H7 (cell line): ENCODE measurements at regions not wholly inside any gene's neighbourhood (a gene's known extent, or its start where the extent isn't known, plus 50 kb on each side); places are given as distances from the start of the nearest gene placed in this dataset.

ENCODE experiments used
- DNase-seq: peaks from one replicate; pipeline ENCODE4 v3.0.0; 2012
- H3K27me3 ChIP-seq: 2 replicates; pipeline ENCODE4 v1.6.0; 2011; ENCODE audit warnings: mild to moderate bottlenecking, low read length; ENCODE audit not compliant: control insufficient read depth, insufficient read depth
- H3K36me3 ChIP-seq: replicated peaks from 2 replicates; pipeline ENCODE4 v1.5.1; 2011; ENCODE audit warnings: low read length; ENCODE audit not compliant: control insufficient read depth, insufficient read depth
- H3K4me3 ChIP-seq: 2 replicates; pipeline ENCODE4 v1.5.1; 2011; ENCODE audit warnings: low read depth, mild to moderate bottlenecking, control low read depth, low read length, moderate library complexity; ENCODE audit not compliant: insufficient read depth

- Histone ChIP-seq H3K27me3 (no peaks in the 10 kb centered on the region), H3K36me3 (no peaks in the 10 kb centered on the region), H3K4me3 (no peak overlapping the region)
- no peak for DNase-seq
These were observed 605.5 kb upstream of the SALL1 start for GRCh38 chr16:51756447-51757123.

GRCh38 chr16:51755577-51756355, 604.7 kb upstream of the SALL1 start:
- no peaks in the 10 kb centered on the region for H3K27me3 ChIP-seq

GRCh38 chr16:51755039-51755501, 604.0 kb upstream of the SALL1 start:
- Histone ChIP-seq H3K27me3 (no peaks in the 10 kb centered on the region), H3K4me3 (no peak overlapping the region), H3K36me3 (no peaks in the 10 kb centered on the region)
- DNase-seq = peak; percentile 8

More at GRCh38 chr16:51755577-51756355, 604.7 kb upstream of the SALL1 start:
- Histone ChIP-seq H3K4me3 (no peak overlapping the region), H3K36me3 (no peaks in the 10 kb centered on the region)
- no peak for DNase-seq

- no peaks in the 10 kb centered on the region for H3K36me3 ChIP-seq
- no peak overlapping the region for H3K4me3 ChIP-seq
- DNase-seq = no peak
- no peaks in the 10 kb centered on the region for H3K27me3 ChIP-seq
These were observed 602.5 kb upstream of the SALL1 start for GRCh38 chr16:51753467-51754127.

GRCh38 chr16:51752438-51752995, 601.4 kb upstream of the SALL1 start:
- no peaks in the 10 kb centered on the region for H3K36me3 ChIP-seq

GRCh38 chr16:51747329-51747728, 596.3 kb upstream of the SALL1 start:
- no peaks in the 10 kb centered on the region for H3K27me3 ChIP-seq
- no peak overlapping the region for H3K4me3 ChIP-seq
- H3K36me3 ChIP-seq = no peaks in the 10 kb centered on the region
- no peak for DNase-seq

More at GRCh38 chr16:51752438-51752995, 601.4 kb upstream of the SALL1 start:
- H3K4me3 ChIP-seq = no peak overlapping the region
- no peak for DNase-seq
- H3K27me3 ChIP-seq = no peaks in the 10 kb centered on the region

GRCh38 chr16:51734220-51734619, 583.1 kb upstream of the SALL1 start:
- DNase-seq = no peak
- no peaks in the 10 kb centered on the region for H3K36me3 ChIP-seq
- H3K4me3 ChIP-seq = no peak overlapping the region
- no peaks in the 10 kb centered on the region for H3K27me3 ChIP-seq

GRCh38 chr16:51733181-51733580, 582.1 kb upstream of the SALL1 start:
- no peak for DNase-seq
- Histone ChIP-seq H3K36me3 (no peaks in the 10 kb centered on the region), H3K27me3 (no peaks in the 10 kb centered on the region), H3K4me3 (no peak overlapping the region)

GRCh38 chr16:51731160-51731559, 580.1 kb upstream of the SALL1 start:
- no peaks in the 10 kb centered on the region for H3K36me3 ChIP-seq
- no peak overlapping the region for H3K4me3 ChIP-seq
- DNase-seq = no peak
- no peaks in the 10 kb centered on the region for H3K27me3 ChIP-seq

- DNase-seq = no peak
These were observed 572.1 kb upstream of the SALL1 start for GRCh38 chr16:51723036-51723724.

GRCh38 chr16:51722467-51722866, 571.4 kb upstream of the SALL1 start:
- Histone ChIP-seq H3K27me3 (no peaks in the 10 kb centered on the region), H3K36me3 (no peaks in the 10 kb centered on the region), H3K4me3 (no peak overlapping the region)
- no peak for DNase-seq

More at GRCh38 chr16:51723036-51723724, 572.1 kb upstream of the SALL1 start:
- H3K4me3 ChIP-seq = no peak overlapping the region
- H3K27me3 ChIP-seq = no peaks in the 10 kb centered on the region
- no peaks in the 10 kb centered on the region for H3K36me3 ChIP-seq

- Histone ChIP-seq H3K27me3 (no peaks in the 10 kb centered on the region), H3K36me3 (no peaks in the 10 kb centered on the region), H3K4me3 (no peak overlapping the region)
- DNase-seq = no peak
These were observed 568.3 kb upstream of the SALL1 start for GRCh38 chr16:51719376-51719775.

GRCh38 chr16:51716195-51716594, 565.1 kb upstream of the SALL1 start:
- Histone ChIP-seq H3K36me3 (no peaks in the 10 kb centered on the region), H3K4me3 (no peak overlapping the region), H3K27me3 (no peaks in the 10 kb centered on the region)
- DNase-seq = no peak

GRCh38 chr16:51713502-51713901, 562.4 kb upstream of the SALL1 start:
- no peak for DNase-seq
- Histone ChIP-seq H3K4me3 (no peak overlapping the region), H3K36me3 (no peaks in the 10 kb centered on the region), H3K27me3 (no peaks in the 10 kb centered on the region)
